Osteoblast (primary cell): ENCODE measurements at regions not wholly inside any gene's neighbourhood (a gene's known extent, or its start where the extent isn't known, plus 50 kb on each side); places are given as distances from the start of the nearest gene placed in this dataset.

Experiments
- DNase-seq: peaks from one replicate; pipeline ENCODE4 v3.0.0; 2011; ENCODE audit warnings: low spot score, mixed read lengths; ENCODE audit not compliant: insufficient read length; ENCODE audit errors: missing footprints
- H2AFZ ChIP-seq: 2 replicates; pipeline ENCODE4 v1.6.0; 2011; ENCODE audit warnings: mild to moderate bottlenecking, low read length
- H3K27ac ChIP-seq: 2 replicates; pipeline ENCODE4 v1.5.1; 2011; ENCODE audit warnings: mild to moderate bottlenecking, low read depth, low read length, moderate library complexity
- H3K27me3 ChIP-seq: 2 replicates; pipeline ENCODE4 v1.6.0; 2012; ENCODE audit warnings: mild to moderate bottlenecking, control low read depth, inconsistent platforms, low read length, moderate library complexity; ENCODE audit not compliant: insufficient read depth
- H3K36me3 ChIP-seq: 2 replicates; pipeline ENCODE4 v1.5.1; 2011; ENCODE audit warnings: mild to moderate bottlenecking, low read length, control low read depth, moderate library complexity; ENCODE audit not compliant: insufficient read depth
- H3K4me1 ChIP-seq: 2 replicates; pipeline ENCODE4 v1.5.1; 2011; ENCODE audit warnings: mild to moderate bottlenecking, low read length, control low read depth, moderate library complexity; ENCODE audit not compliant: insufficient read depth
- H3K4me2 ChIP-seq: 2 replicates; pipeline ENCODE4 v1.6.0; 2011; ENCODE audit warnings: mild to moderate bottlenecking, low read length; ENCODE audit not compliant: insufficient read depth
- H3K4me3 ChIP-seq: fragments of 200-600 bp; sonication (generic); 3 replicates; pipeline ENCODE4 v1.5.1; 2012; ENCODE audit warnings: mild to moderate bottlenecking, low read length, inconsistent platforms; ENCODE audit not compliant: insufficient read depth
- H3K79me2 ChIP-seq: 2 replicates; pipeline ENCODE4 v1.6.0; 2012; ENCODE audit warnings: mild to moderate bottlenecking, low read length, control low read depth, inconsistent platforms; ENCODE audit not compliant: insufficient read depth
- H3K9me3 ChIP-seq: 2 replicates; pipeline ENCODE4 v1.5.1; 2011; ENCODE audit warnings: low read depth, low read length, control low read depth
- H4K20me1 ChIP-seq: 2 replicates; pipeline ENCODE4 v1.6.0; 2012; ENCODE audit warnings: mild to moderate bottlenecking, low read length, control low read depth; ENCODE audit not compliant: insufficient read depth
- CTCF ChIP-seq: IDR thresholded peaks from 2 replicates; pipeline ENCODE4 v1.5.1; 2011; ENCODE audit warnings: mild to moderate bottlenecking, low read depth, low read length, moderate library complexity; ENCODE audit errors: extremely low read depth

- no peaks in the 10 kb centered on the region for H3K79me2 ChIP-seq
- H4K20me1 ChIP-seq = no peaks in the 10 kb centered on the region
- no peak overlapping the region for H2AFZ ChIP-seq
- no peaks in the 10 kb centered on the region for H3K36me3 ChIP-seq
- TF ChIP-seq CTCF = no peak
- no peaks in the 10 kb centered on the region for H3K9me3 ChIP-seq
- DNase-seq = no peak
- no peak overlapping the region for H3K27ac ChIP-seq
- H3K4me3 ChIP-seq = no peak overlapping the region
- H3K4me1 ChIP-seq = no peaks in the 10 kb centered on the region
- no peaks in the 10 kb centered on the region for H3K27me3 ChIP-seq
- H3K4me2 ChIP-seq = no peak overlapping the region
Observed at GRCh38 chr20:6421321-6422248, 298.8 kb upstream of the FERMT1 start.

GRCh38 chr20:6420336-6420735, 297.5 kb upstream of the FERMT1 start:
- no peak for DNase-seq
- no peak for TF ChIP-seq CTCF
- no peaks in the 10 kb centered on the region for H3K4me1 ChIP-seq
- H3K27me3 ChIP-seq = no peaks in the 10 kb centered on the region
- no peaks in the 10 kb centered on the region for H3K79me2 ChIP-seq
- no peaks in the 10 kb centered on the region for H3K9me3 ChIP-seq
- H4K20me1 ChIP-seq = no peaks in the 10 kb centered on the region
- no peaks in the 10 kb centered on the region for H3K36me3 ChIP-seq
- H2AFZ ChIP-seq = no peak overlapping the region
- no peak overlapping the region for H3K4me2 ChIP-seq
- no peak overlapping the region for H3K27ac ChIP-seq
- H3K4me3 ChIP-seq = no peak overlapping the region

GRCh38 chr20:6418732-6419131, 295.9 kb upstream of the FERMT1 start:
- no peak for TF ChIP-seq CTCF
- Histone ChIP-seq H4K20me1 (no peaks in the 10 kb centered on the region), H3K4me2 (no peak overlapping the region), H3K79me2 (no peaks in the 10 kb centered on the region), H3K36me3 (no peaks in the 10 kb centered on the region), H3K4me1 (no peaks in the 10 kb centered on the region), H3K4me3 (no peak overlapping the region), H2AFZ (no peak overlapping the region), H3K9me3 (no peaks in the 10 kb centered on the region), H3K27me3 (no peaks in the 10 kb centered on the region), H3K27ac (no peak overlapping the region)
- no peak for DNase-seq

- Histone ChIP-seq H3K4me3 (no peak overlapping the region), H3K4me1 (no peaks in the 10 kb centered on the region), H4K20me1 (no peaks in the 10 kb centered on the region), H3K36me3 (no peaks in the 10 kb centered on the region), H3K4me2 (no peak overlapping the region), H3K79me2 (no peaks in the 10 kb centered on the region), H3K27ac (no peak overlapping the region), H3K9me3 (peaks cover 2% of the 10 kb centered on the region), H3K27me3 (no peaks in the 10 kb centered on the region), H2AFZ (no peak overlapping the region)
- no peak for TF ChIP-seq CTCF
- no peak for DNase-seq
Observed at GRCh38 chr20:6416371-6416770, 293.5 kb upstream of the FERMT1 start.
